ENCODE measurements at regions not wholly inside any gene's neighbourhood (a gene's known extent, or its start where the extent isn't known, plus 50 kb on each side); places are given as distances from the start of the nearest gene placed in this dataset.
A peak's percentile ranks its signal among the peaks of the same experiment; 100 is the strongest.

- DNase-seq (no peak), ATAC-seq (no peak)
- TF ChIP-seq CTCF (IDR thresholded peaks at IDR 0.05), result no peak
- H3K27me3 ChIP-seq, result no peaks in the 10 kb centered on the region
- H3K36me3 ChIP-seq, result no peaks in the 10 kb centered on the region
- H3K27ac ChIP-seq, result peak overlapping the region in 1 of 2 donors; percentile 34
- H3K9me3 ChIP-seq, result no peaks in the 10 kb centered on the region
- no peak overlapping the region for H3K4me3 ChIP-seq
- intact Hi-C loops (cut with DNase I), result no loop called here
- no peaks in the 10 kb centered on the region for H3K4me1 ChIP-seq
Measured at GRCh38 chr1:13949546-13949945, 249.6 kb downstream of the PRDM2 start.

- intact Hi-C loops (cut with DNase I), result loop anchor here in 1 of 2 donors (10.0 kb wide), 1 partner anchor 126 kb away; no protein-coding TSS in a partner anchor
- Histone ChIP-seq H3K27ac (no peak overlapping the region), H3K4me1 (no peaks in the 10 kb centered on the region), H3K27me3 (no peaks in the 10 kb centered on the region), H3K36me3 (no peaks in the 10 kb centered on the region), H3K9me3 (no peaks in the 10 kb centered on the region), H3K4me3 (no peak overlapping the region)
- no peak for ATAC-seq
- DNase-seq, result no peak
- no peak for TF ChIP-seq CTCF (IDR thresholded peaks at IDR 0.05)
Measured at GRCh38 chr1:13950637-13951036, 250.6 kb downstream of the PRDM2 start.

- Histone ChIP-seq H3K27me3 (no peaks in the 10 kb centered on the region), H3K4me1 (no peaks in the 10 kb centered on the region), H3K4me3 (no peak overlapping the region), H3K9me3 (no peaks in the 10 kb centered on the region), H3K36me3 (no peaks in the 10 kb centered on the region), H3K27ac (no peak overlapping the region)
- TF ChIP-seq CTCF (IDR thresholded peaks at IDR 0.05), result no peak
- DNase-seq (no peak), ATAC-seq (no peak)
- intact Hi-C loops (cut with DNase I), result loop anchor here in 1 of 2 donors (10.0 kb wide), 1 partner anchor 127 kb away; no protein-coding TSS in a partner anchor
Measured at GRCh38 chr1:13951793-13952751, 252.1 kb downstream of the PRDM2 start.

GRCh38 chr1:13952985-13953384, 253.0 kb downstream of the PRDM2 start:
- DNase-seq (no peak), ATAC-seq (no peak)
- no peak overlapping the region for H3K27ac ChIP-seq
- H3K36me3 ChIP-seq, result no peaks in the 10 kb centered on the region
- no peaks in the 10 kb centered on the region for H3K27me3 ChIP-seq
- TF ChIP-seq CTCF (IDR thresholded peaks at IDR 0.05), result no peak
- no peaks in the 10 kb centered on the region for H3K9me3 ChIP-seq
- H3K4me1 ChIP-seq, result no peaks in the 10 kb centered on the region
- intact Hi-C loops (cut with DNase I), result loop anchor here in 1 of 2 donors (10.0 kb wide), 1 partner anchor 128 kb away; no protein-coding TSS in a partner anchor
- no peak overlapping the region for H3K4me3 ChIP-seq

- Histone ChIP-seq H3K4me3 (no peak overlapping the region), H3K27me3 (no peaks in the 10 kb centered on the region), H3K9me3 (no peaks in the 10 kb centered on the region), H3K4me1 (no peaks in the 10 kb centered on the region), H3K36me3 (no peaks in the 10 kb centered on the region), H3K27ac (no peak overlapping the region)
- no peak for TF ChIP-seq CTCF (IDR thresholded peaks at IDR 0.05)
- ATAC-seq, result no peak
- peak in 1 of 4 donors; percentile 24 for DNase-seq
- intact Hi-C loops (cut with DNase I), result loop anchor here in 1 of 2 donors (10.0 kb wide), 1 partner anchor 132 kb away; no protein-coding TSS in a partner anchor
Measured at GRCh38 chr1:13956393-13956792, 256.4 kb downstream of the PRDM2 start.
